WERI-Rb-1 (cell line): ENCODE measurements at regions not wholly inside any gene's neighbourhood (a gene's known extent, or its start where the extent isn't known, plus 50 kb on each side); places are given as distances from the start of the nearest gene placed in this dataset.
"Not testable (repeated sequence)": the region's sequence is repeated elsewhere in the genome, so short reads cannot be mapped to it uniquely, and the experiment has no call there.

Source experiments
- DNase-seq: peaks from one replicate; pipeline ENCODE4 v3.0.0-alpha.2; 2020
- H3K27ac ChIP-seq: fragments of 250-450 bp; sonication (Bioruptor Pico); 2 replicates; pipeline ENCODE4 v1.5.1; 2020; ENCODE audit warnings: mild to moderate bottlenecking, moderate library complexity
- H3K27me3 ChIP-seq: fragments of 250-450 bp; sonication (Bioruptor Pico); 2 replicates; pipeline ENCODE4 v1.5.1; 2021; ENCODE audit warnings: mild to moderate bottlenecking, low read depth, moderate library complexity; ENCODE audit not compliant: insufficient read depth, severe bottlenecking
- H3K36me3 ChIP-seq: fragments of 250-450 bp; sonication (Bioruptor Pico); 2 replicates; pipeline ENCODE4 v1.5.1; 2020; ENCODE audit warnings: mild to moderate bottlenecking, moderate library complexity
- H3K4me3 ChIP-seq: 2 replicates; pipeline ENCODE4 v1.5.1; 2011; ENCODE audit warnings: low read depth, mild to moderate bottlenecking, control low read depth, low read length
- H3K9me3 ChIP-seq: fragments of 250-450 bp; sonication (Bioruptor Pico); 2 replicates; pipeline ENCODE4 v1.5.1; 2021; ENCODE audit warnings: mild to moderate bottlenecking, moderate library complexity; ENCODE audit not compliant: severe bottlenecking
- CTCF ChIP-seq: IDR thresholded peaks from 2 replicates; pipeline ENCODE4 v1.5.1; 2011; ENCODE audit warnings: low read depth, mild to moderate bottlenecking, control low read depth, inconsistent platforms, low read length

DNA sequence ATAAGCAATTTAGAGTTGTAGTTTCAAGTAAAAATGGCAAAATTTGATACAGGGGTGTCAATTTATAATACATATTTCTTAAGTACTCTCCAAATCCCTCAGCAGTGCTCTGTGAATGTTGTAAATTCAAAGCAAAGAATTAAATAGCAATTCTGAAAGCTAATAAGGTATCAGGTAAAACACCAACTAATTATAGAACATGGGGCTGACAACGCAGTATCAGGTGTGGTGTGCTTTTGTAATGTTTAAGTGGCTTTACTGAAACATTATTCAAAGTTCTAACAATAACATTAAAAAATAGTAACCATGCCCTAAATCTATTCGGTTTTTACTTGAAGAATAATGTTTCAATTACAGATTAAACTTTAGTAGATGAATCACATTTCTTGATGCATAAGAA lies 1271.2 kb upstream of the ADGRL2 start:
- no peak overlapping the region for H3K27ac ChIP-seq
- DNase-seq, result no peak
- no peaks in the 10 kb centered on the region for H3K27me3 ChIP-seq
- no peaks in the 10 kb centered on the region for H3K36me3 ChIP-seq
- no peak overlapping the region for H3K4me3 ChIP-seq
- TF ChIP-seq CTCF, result no peak
- no peaks in the 10 kb centered on the region for H3K9me3 ChIP-seq

- H3K9me3 ChIP-seq, result no peaks in the 10 kb centered on the region
- DNase-seq, result no peak
- no peaks in the 10 kb centered on the region for H3K36me3 ChIP-seq
- H3K27me3 ChIP-seq, result no peaks in the 10 kb centered on the region
- H3K27ac ChIP-seq, result no peak overlapping the region
- no peak for TF ChIP-seq CTCF
- H3K4me3 ChIP-seq, result no peak overlapping the region
These were observed 1276.9 kb upstream of the ADGRL2 start for GRCh38 chr1:80523861-80524260.

- H3K9me3 ChIP-seq, H3K4me3 ChIP-seq, H3K27ac ChIP-seq, H3K36me3 ChIP-seq, DNase-seq, H3K27me3 ChIP-seq: not testable (repeated sequence)
These were observed 1277.7 kb upstream of the ADGRL2 start for GRCh38 chr1:80523071-80523470.

DNA sequence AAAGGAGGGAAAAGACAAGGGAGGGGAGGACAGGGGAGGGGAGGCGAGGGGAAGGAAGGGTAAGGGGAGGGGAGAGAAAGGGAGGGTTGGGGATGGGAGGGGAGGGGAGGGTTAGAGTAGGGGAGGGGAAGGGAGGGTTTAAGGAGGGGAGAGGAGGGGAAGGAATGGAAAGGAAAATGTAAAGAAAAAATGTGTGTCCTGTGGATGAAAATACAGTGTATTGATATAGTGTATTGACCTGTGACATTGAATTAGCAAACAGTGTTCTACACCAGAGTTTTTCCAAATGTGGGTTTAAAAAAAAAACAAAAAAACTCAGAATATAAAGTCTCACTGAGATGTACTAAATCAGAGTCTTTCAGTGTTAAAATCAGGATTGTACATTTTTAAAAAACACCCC lies 1279.8 kb upstream of the ADGRL2 start:
- H3K27ac ChIP-seq, result no peak overlapping the region
- H3K9me3 ChIP-seq, result no peaks in the 10 kb centered on the region
- H3K36me3 ChIP-seq, result no peaks in the 10 kb centered on the region
- DNase-seq, result no peak
- no peak for TF ChIP-seq CTCF
- no peak overlapping the region for H3K4me3 ChIP-seq
- H3K27me3 ChIP-seq, result no peaks in the 10 kb centered on the region

DNA sequence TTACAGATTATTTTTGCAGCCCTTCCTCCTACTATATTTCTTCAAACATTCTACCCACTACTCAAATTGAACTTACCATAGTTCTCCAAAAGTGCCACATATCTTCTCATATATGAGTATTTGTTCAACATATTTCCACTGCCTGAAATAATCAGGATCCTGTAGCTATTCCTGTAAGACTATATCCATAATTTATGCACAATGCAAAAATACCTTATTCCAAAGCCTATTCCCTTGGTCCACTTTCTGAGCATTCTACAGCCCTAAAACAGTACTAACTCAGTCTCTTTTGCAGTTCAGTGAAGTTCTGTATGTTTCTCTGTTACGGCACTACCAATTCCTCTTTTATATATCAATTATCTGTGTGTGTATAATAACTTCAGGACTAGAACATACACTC lies 1283.7 kb upstream of the ADGRL2 start:
- no peak for TF ChIP-seq CTCF
- no peak overlapping the region for H3K27ac ChIP-seq
- DNase-seq, result no peak
- H3K4me3 ChIP-seq, result no peak overlapping the region
- H3K36me3 ChIP-seq, result no peaks in the 10 kb centered on the region
- H3K9me3 ChIP-seq, result no peaks in the 10 kb centered on the region
- H3K27me3 ChIP-seq, result no peaks in the 10 kb centered on the region

DNA sequence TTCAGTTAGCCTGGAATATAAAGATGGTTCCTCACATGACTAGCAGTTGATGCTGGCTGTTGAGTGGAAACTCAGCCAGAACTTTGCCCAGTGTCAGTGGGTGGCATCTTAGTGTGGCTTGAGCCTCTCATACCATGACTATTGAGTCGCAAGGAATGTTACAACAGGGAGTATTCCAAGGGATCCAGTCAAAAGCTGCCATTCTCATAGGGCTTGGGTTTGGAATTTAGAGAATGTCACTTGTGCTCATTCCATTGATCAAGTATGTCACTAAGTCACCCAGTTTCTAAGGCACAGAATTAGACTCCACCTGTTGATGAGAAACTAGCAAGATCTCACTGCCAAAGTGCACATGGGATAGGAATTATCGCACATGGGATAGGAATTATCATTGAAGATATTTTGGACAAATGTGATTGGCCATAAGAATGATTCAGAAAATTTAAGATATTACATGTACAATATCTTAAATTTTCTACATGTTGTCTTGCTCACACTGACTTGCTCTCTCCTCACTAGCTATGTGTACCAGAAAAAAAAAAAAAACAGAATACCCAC lies 1290.7 kb upstream of the ADGRL2 start:
- no peaks in the 10 kb centered on the region for H3K27me3 ChIP-seq
- no peaks in the 10 kb centered on the region for H3K9me3 ChIP-seq
- no peak overlapping the region for H3K27ac ChIP-seq
- H3K4me3 ChIP-seq, result no peak overlapping the region
- no peak for TF ChIP-seq CTCF
- no peaks in the 10 kb centered on the region for H3K36me3 ChIP-seq
- no peak for DNase-seq
